ES-I3 (cell line): ENCODE measurements at regions not wholly inside any gene's neighbourhood (a gene's known extent, or its start where the extent isn't known, plus 50 kb on each side); places are given as distances from the start of the nearest gene placed in this dataset.

Experiments
- H3K36me3 ChIP-seq: 2 replicates; pipeline ENCODE4 v1.6.1; 2013; ENCODE audit warnings: mild to moderate bottlenecking, low read length, control low read depth, moderate library complexity; ENCODE audit not compliant: insufficient read depth
- H3K4me1 ChIP-seq: 2 replicates; pipeline ENCODE4 v1.6.1; 2013; ENCODE audit warnings: mild to moderate bottlenecking, control low read depth, low read length; ENCODE audit not compliant: insufficient read depth
- H3K9ac ChIP-seq: 2 replicates; pipeline ENCODE4 v1.6.1; 2013; ENCODE audit warnings: low read depth, mild to moderate bottlenecking, low read length, moderate library complexity
- H3K9me3 ChIP-seq: 2 replicates; pipeline ENCODE4 v1.6.1; 2013; ENCODE audit warnings: mild to moderate bottlenecking, low read length, moderate library complexity; ENCODE audit not compliant: control insufficient read depth, insufficient read depth

GRCh38 chr6:23003671-23004467 lies 434.5 kb downstream of the HDGFL1 start:
- no peak overlapping the region for H3K9ac ChIP-seq
- H3K9me3 ChIP-seq = no peaks in the 10 kb centered on the region

GRCh38 chr6:23006656-23007055 lies 437.3 kb downstream of the HDGFL1 start:
- Histone ChIP-seq H3K9me3 (no peaks in the 10 kb centered on the region), H3K9ac (no peak overlapping the region), H3K4me1 (peaks cover 8% of the 10 kb centered on the region; the same call in 1 of the 2 replicates), H3K36me3 (no peaks in the 10 kb centered on the region)

More at GRCh38 chr6:23003671-23004467, 434.5 kb downstream of the HDGFL1 start:
- peaks cover 8% of the 10 kb centered on the region; the same call in 1 of the 2 replicates for H3K4me1 ChIP-seq
- H3K36me3 ChIP-seq = no peaks in the 10 kb centered on the region

DNA sequence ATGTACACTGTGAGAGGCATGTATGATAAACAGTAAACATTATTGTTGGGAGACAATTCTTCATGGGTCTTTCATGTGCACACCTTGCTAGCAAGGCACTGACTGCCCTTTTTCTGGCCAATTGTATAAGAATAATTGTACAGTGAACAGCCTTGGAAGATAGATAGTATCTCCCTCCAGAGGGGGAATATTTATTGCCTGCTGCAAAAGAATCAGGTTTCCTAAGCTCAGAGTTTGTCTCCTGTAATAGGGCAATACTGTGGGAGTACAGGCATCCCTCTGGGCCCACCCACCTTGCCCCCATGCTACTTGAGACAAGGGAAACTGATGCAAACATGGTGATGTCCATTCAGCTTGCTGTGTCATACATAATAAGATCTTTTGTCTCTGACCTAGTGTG lies 442.2 kb downstream of the HDGFL1 start:
- Histone ChIP-seq H3K4me1 (peaks cover 11% of the 10 kb centered on the region), H3K36me3 (no peaks in the 10 kb centered on the region), H3K9ac (no peak overlapping the region), H3K9me3 (no peaks in the 10 kb centered on the region)

DNA sequence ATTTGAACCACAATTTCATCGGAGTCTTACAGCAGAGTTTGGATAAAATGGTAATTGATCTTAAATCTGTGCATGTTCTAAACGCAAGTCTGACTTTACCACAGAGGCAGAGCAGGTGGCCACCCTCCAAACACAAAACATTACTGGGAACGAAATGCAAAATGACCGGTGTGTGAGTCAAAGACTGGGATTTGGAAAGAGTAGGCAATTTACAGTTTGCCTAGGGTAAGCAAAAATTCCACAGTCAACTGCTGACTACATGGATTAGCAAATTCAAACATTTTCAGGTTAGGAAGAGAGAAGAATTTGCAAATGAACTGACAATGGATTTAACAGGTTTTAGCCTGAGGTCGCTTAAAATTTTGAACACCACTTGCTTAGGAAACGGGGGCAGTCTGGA lies 444.4 kb downstream of the HDGFL1 start:
- Histone ChIP-seq H3K36me3 (no peaks in the 10 kb centered on the region), H3K9ac (no peak overlapping the region), H3K4me1 (peaks cover 11% of the 10 kb centered on the region), H3K9me3 (no peaks in the 10 kb centered on the region)

- no peaks in the 10 kb centered on the region for H3K9me3 ChIP-seq
- no peak overlapping the region for H3K9ac ChIP-seq
- no peaks in the 10 kb centered on the region for H3K36me3 ChIP-seq
- H3K4me1 ChIP-seq = peaks cover 11% of the 10 kb centered on the region
Measured at GRCh38 chr6:23016696-23017095, 447.3 kb downstream of the HDGFL1 start.

GRCh38 chr6:23021487-23021886 lies 452.1 kb downstream of the HDGFL1 start:
- H3K9me3 ChIP-seq = no peaks in the 10 kb centered on the region
- H3K4me1 ChIP-seq = no peaks in the 10 kb centered on the region
- no peak overlapping the region for H3K9ac ChIP-seq
- no peaks in the 10 kb centered on the region for H3K36me3 ChIP-seq

DNA sequence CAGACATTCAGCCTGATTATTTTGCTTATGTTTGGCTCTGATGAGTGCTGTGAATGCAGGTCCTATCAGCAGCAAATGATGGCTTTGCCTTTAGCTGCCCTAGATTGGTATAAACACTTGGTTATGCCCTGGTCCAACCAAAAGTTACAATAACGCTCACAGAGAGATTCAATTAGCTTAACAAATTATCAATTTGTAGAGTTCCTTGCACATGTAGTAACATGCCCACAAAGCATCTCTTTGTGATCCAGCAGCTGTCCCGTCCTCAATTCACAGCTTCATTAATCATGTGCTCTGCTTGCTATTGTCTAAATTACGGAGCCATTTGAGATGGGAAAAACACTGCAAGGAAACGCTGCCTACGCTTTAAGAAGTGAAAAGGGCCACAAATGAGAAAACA lies 457.9 kb downstream of the HDGFL1 start:
- Histone ChIP-seq H3K9ac (no peak overlapping the region; the same call in 1 of the 2 replicates), H3K4me1 (peaks cover 12% of the 10 kb centered on the region; the same call in 1 of the 2 replicates), H3K9me3 (no peaks in the 10 kb centered on the region), H3K36me3 (no peaks in the 10 kb centered on the region)

- H3K4me1 ChIP-seq = peaks cover 10% of the 10 kb centered on the region; the same call in 1 of the 2 replicates
- H3K9ac ChIP-seq = no peak overlapping the region
- H3K36me3 ChIP-seq = no peaks in the 10 kb centered on the region
- no peaks in the 10 kb centered on the region for H3K9me3 ChIP-seq
Measured at GRCh38 chr6:23031986-23032385, 462.6 kb downstream of the HDGFL1 start.

DNA sequence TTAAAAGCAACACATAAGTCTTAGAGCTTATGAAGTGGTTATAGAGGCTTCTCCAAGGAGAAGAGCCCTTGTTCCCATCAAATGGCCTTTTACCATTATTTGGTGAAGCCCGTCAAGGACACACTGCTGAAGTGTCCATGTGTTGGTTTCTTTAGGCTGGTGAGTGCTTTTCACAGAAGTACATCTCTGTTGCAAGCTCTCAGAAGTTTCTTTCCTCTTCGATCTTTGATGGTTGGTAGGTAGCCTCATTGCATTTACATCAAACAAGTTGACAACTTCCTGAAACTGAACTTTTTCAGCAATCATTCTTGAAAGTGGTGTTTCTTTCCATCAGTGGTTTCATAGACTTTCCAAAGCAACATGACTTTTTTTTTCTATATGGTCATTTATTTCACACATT lies 465.6 kb downstream of the HDGFL1 start:
- Histone ChIP-seq H3K9me3 (no peaks in the 10 kb centered on the region), H3K9ac (no peak overlapping the region), H3K36me3 (no peaks in the 10 kb centered on the region), H3K4me1 (no peaks in the 10 kb centered on the region)

- Histone ChIP-seq H3K9ac (no peak overlapping the region), H3K4me1 (no peaks in the 10 kb centered on the region), H3K9me3 (no peaks in the 10 kb centered on the region), H3K36me3 (no peaks in the 10 kb centered on the region)
Measured at GRCh38 chr6:23036406-23036983, 467.1 kb downstream of the HDGFL1 start.

DNA sequence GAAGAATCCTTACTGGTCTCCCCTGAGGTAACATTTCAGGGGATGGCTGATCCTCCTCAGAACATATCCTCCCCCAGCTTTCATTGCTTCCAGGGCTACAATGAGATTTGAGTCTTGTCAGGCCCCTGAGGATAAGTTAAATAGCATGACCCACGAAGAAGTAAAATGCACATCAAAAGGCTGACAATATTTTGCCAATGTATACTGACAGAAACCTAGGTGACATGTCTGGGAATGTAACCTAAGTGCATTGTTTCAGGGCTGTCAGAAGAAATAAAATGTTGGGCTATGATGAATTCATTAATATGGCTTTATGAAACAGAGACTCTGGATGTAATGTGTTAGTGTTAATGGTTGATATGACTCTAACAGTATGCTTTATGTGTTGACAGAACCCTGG lies 471.5 kb downstream of the HDGFL1 start:
- Histone ChIP-seq H3K9me3 (no peaks in the 10 kb centered on the region), H3K4me1 (no peaks in the 10 kb centered on the region), H3K9ac (no peak overlapping the region), H3K36me3 (no peaks in the 10 kb centered on the region)

DNA sequence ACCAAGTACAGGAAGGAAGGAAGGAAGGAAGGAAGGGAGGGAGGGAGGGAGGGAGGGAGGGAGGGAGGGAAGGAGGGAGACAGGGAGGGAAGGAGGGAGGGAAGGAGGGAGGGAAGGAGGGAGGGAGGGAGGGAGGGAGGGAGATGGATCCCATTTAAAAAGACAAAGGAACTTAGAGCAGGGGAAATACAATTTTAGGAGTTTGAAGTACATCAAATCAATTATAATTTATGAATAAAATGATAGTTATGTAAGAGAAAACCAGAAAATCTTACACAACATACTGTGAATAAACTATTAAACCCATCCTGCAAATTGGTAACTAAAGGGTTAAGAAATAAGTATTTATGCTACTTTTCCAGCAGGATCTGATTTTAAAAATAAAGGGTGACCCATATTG lies 475.9 kb downstream of the HDGFL1 start:
- no peaks in the 10 kb centered on the region for H3K36me3 ChIP-seq
- no peak overlapping the region for H3K9ac ChIP-seq
- no peaks in the 10 kb centered on the region for H3K9me3 ChIP-seq
- no peaks in the 10 kb centered on the region for H3K4me1 ChIP-seq

DNA sequence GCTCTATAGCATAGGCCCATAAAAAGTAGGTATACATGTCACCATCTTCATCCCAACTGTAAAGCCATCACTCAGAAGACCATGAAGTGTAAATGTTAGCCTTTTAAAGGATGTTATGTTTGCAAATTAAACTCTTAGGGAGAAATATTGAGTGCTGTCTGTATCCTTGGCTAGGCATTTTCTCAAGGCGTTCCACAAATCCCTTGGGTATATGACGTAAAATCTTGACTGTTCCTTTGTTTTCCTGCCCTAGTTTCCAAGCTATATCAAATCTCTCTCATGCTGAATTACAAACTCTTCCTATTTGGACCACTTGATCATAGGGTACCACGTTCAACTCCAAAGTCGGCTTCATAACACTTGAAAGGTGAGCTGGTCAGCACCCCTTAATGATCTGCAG lies 486.2 kb downstream of the HDGFL1 start:
- H3K9me3 ChIP-seq = peaks cover 16% of the 10 kb centered on the region
- no peak overlapping the region for H3K9ac ChIP-seq
- H3K4me1 ChIP-seq = no peaks in the 10 kb centered on the region
- H3K36me3 ChIP-seq = no peaks in the 10 kb centered on the region

- H3K9ac ChIP-seq = no peak overlapping the region
- H3K4me1 ChIP-seq = no peaks in the 10 kb centered on the region
- no peaks in the 10 kb centered on the region for H3K36me3 ChIP-seq
- no peaks in the 10 kb centered on the region for H3K9me3 ChIP-seq
Measured at GRCh38 chr6:23073821-23074220, 504.5 kb downstream of the HDGFL1 start.

DNA sequence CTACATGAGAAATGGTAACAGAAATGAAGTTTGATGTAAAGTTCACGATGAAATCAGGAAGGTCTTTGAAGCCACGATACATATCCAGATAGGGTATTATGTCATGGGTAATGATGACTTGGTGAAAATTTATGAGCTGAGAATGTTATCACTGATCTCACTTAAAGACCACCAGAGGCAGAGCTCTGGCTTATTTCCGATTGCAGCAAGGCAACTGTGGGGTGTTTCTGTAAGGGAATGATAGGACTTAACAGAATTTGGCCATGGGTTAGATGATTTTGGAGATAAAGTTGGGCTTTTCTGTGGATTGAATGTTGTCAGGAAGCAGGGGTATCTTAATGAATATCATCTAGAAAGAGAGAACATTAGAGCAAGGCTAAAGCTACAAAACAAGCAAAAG lies 508.4 kb downstream of the HDGFL1 start:
- no peaks in the 10 kb centered on the region for H3K36me3 ChIP-seq
- no peak overlapping the region for H3K9ac ChIP-seq
- no peaks in the 10 kb centered on the region for H3K9me3 ChIP-seq
- no peaks in the 10 kb centered on the region for H3K4me1 ChIP-seq
